ENCODE measurements at regions not wholly inside any gene's neighbourhood (a gene's known extent, or its start where the extent isn't known, plus 50 kb on each side); places are given as distances from the start of the nearest gene placed in this dataset.
"Not testable (repeated sequence)": the region's sequence is repeated elsewhere in the genome, so short reads cannot be mapped to it uniquely, and the experiment has no call there.

DNA sequence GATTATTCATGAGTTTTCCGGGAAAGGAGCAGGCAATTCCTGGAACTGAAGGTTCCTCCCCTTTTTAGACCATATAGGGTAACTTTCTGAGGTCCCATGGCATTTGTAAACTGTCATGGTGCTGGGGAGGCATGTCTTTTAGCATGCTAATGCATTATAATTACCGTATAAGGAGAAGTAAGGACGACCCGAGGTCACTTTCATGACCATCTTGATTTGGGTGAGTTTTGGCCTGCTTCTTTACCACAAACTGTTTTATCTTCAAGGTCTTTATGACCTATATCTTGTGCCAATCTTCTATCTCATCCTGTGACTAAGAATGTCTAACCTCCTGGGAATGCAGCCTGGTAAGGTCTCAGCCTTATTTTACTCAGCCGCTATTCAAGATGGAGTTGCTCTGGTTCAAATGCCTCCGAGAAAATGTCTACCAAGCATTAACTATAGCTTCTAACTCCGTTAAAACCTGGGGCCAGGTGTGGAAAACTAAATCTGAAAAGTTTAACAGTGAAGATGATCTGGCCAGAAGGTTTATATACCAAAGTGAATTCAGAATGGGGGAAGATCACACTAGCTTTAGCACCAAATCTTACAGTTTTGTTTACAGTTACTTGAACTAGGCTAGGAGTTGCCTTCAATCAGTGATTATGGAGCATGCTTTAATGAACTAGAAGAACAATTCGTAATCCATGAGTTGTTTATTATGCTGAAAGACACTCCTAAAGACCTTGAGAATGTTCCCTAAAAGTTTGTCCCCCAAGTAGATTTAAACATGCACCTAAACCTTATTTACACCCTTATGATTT lies 80.0 kb upstream of the TOP1 start:
- FAIRE-seq (no peak), DNase-seq (ENCODE audit: extremely low spot score, insufficient read length, low read depth) (no peak)

DNA sequence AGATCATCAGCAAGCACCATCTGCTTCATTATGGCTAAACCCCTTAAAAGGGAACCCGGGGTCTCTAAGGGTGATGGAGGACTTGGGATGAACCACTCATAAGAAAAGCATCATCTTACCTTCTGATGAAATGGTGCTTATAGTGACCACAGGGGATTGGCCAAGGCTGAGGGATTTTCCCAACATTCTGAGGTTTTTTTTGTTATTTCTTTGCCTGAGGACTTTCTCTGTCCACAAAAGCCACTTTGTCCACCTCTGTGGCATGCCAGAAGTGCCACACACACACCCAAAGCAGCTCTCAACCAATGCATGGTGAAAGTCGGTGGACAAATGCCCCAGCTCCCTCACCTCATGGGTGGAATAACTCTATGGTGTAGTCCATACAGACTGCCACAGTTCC lies 79.3 kb upstream of the TOP1 start:
- no peak for DNase-seq (ENCODE audit: extremely low spot score, insufficient read length, low read depth)
- FAIRE-seq = no peak

DNA sequence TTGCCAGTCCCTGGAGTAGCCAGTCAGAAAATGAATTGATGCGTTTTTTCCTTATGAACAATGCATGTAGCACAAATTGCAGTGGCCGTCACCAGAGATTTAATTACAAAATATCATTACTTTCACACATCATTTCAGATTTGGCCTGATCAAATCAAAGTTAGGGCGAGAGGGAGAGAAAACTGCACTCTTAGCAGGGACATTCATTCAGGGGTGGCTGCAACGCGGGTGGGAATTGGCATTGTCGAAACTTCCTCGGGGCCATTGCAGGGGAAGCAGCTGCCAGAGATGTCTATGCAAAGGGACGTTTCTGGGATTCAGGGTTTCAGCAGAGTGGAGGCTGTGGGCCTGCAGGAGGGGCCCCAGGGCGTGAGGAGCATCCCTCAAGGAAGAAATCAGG lies 76.5 kb upstream of the TOP1 start:
- FAIRE-seq (no peak), DNase-seq (ENCODE audit: extremely low spot score, insufficient read length, low read depth) (no peak)

DNA sequence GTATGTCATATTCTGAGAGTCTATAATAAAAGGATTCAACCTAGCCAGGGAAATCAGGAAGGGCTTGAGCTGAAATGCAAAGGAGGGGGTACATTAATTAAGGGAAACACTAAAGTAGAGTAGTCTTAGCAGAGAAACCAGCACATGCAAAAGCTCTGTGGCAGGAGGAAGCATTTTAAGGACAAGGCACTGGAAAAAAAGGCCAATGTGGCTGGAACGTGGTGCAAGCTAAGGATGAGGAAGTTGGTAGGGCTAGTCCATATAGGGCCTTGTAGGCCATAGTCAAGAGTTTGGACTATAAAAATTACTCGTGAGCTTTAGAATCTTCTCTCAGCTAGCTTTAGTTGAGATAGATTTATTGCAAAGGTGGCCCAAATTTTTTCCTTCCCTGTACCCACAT lies 75.2 kb upstream of the TOP1 start:
- FAIRE-seq (no peak), DNase-seq (ENCODE audit: extremely low spot score, insufficient read length, low read depth) (no peak)

DNA sequence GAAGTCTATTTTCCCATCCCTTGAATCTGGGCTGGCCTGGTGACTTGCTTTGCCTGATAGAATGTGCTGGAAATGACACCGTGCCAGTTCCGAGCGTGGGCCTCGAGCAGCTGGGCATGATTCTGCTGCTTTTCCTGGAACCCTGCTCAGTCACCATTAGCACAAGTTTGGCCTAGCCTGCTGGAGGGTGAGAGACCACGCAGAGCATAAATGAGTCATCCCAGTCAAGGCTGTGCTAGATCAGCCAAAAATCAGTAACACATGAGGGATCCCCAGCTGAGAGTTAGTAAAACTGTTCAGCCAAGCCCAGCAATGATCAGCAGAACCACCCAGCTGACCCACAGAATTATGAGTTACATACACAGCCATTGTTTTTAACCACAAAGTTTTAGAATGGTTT lies 74.8 kb upstream of the TOP1 start:
- no peak for FAIRE-seq
- no peak for DNase-seq (ENCODE audit: extremely low spot score, insufficient read length, low read depth)

DNA sequence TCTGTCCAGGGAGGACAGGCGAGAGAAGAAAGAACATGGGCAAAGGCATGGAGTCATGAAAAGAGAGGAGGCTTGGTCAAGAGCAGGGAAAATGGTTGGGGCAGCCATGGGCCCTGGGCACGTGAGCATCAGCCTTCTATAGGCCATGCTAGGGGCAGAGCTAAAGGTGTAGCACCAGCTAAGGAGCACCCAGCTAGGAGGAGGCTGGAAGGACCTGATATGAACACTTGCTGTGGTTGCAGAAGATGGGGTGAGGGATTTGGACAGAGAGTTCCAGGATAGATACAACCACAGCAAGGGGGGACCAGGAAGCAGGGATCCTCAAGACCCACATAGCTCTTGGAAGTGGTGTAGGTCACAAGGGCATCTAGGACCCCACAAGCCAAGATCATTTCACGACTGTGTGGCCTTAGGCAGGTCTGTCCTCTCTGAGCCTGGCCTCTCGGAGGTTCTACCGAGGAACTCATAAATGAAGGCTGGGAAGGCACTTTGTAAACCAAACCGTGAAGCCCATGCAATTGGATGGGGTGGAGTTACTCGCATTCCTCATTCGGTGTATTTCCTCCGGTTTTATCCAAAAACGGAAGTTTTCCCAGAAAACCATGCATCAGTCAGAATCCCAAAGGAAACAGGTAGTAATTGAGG lies 74.0 kb upstream of the TOP1 start:
- no peak for FAIRE-seq
- DNase-seq (ENCODE audit: extremely low spot score, insufficient read length, low read depth) = no peak

DNA sequence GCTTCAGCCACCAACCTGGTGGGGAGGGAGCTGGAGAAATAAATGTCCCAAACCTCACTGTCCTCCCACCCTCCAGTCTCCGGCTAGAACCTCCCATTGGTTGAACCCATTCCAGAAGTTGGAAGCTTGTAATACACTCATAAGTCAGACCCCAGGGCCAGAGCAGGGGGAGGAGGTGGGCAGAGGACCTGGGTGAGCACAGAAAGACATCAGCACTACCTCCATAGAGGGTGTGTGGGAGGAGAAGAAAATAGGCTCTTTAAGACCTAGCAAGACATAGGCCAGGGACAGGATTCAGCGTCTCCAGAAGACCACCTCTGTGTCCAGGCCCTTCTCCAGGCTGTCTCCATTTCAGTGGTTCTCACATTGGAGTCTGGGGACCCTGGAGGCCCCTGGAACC lies 73.3 kb upstream of the TOP1 start:
- DNase-seq (ENCODE audit: extremely low spot score, insufficient read length, low read depth) = no peak
- FAIRE-seq = no peak

DNA sequence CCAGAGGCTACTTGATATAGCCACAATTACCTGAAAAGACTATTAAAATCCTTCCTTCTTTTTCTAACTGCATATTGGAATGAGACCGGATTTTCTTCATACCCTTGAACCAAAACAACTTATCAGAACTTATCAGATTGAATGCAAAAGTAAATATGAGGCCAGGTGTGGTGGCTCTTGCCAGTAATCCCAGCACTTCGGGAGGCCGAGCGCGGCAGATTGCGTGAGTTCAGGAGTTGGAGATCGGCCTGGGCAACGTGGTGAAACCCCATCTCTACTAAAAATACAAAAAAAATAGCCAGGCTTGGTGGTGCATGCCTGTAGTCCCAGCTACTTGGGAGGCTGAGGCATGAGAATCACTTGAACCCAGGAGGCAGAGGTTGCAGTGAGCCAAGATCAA lies 72.8 kb upstream of the TOP1 start:
- FAIRE-seq = not testable (repeated sequence)

DNA sequence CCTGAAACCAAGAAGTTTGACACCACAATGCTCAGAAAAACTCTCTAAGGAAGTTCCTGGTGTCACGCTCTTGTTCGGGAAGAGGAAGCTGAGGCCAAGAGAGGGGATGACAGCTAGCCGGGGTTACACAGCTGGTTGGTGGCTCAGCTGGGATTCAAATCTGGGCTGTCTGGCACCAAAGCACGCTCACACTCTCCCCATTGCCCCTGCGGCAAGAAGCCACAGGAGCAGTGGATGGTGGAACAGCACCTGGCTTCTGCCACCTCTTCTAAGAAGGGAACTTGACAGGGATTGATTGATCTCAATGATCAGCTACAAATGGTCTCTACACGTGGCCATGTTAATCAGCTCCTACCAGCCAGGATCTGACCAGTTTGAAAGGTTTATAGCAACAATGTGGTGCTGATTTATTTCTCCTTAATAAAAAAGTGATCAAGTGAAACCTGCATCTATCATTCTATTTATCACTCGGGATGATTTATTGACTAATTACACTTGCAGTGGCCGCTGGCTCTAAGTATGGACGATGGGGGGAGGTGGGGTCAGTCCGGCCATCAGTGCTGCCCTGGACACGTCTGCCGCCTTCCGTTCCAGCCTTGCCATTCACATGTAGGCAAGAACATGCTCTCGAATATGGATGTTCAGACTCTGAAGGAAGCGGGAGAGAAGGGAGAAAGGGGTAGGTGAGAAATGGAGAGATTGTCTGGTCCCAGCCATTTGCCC lies 71.9 kb upstream of the TOP1 start:
- no peak for DNase-seq (ENCODE audit: extremely low spot score, insufficient read length, low read depth)
- no peak for FAIRE-seq

More for the DNA sequence above, 72.8 kb upstream of the TOP1 start:
- DNase-seq (ENCODE audit: extremely low spot score, insufficient read length, low read depth) = not testable (repeated sequence)

DNA sequence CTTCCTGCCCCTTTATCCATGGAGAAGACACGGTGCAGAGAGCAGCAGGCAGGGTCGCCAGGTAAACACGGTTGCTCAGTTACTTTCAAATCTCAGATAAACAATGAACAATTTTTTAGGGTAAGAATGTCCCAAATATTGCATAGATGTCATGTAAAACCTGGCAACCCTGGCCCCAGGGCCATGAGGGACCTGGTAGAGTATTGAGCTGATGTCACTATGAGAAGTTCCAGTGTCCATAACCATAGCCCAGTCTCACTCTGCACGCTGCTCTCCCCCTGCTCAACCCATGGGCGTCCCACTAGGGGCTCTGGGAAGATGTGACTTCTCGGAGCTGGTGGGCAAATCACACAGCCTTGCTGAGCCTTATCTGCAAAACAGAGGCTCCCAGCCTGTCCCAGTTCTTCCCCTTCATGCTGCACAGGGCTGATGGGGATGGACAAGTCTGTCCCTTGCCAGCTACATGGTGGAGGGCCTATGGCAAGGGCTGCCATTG lies 71.3 kb upstream of the TOP1 start:
- FAIRE-seq (no peak), DNase-seq (ENCODE audit: extremely low spot score, insufficient read length, low read depth) (no peak)

DNA sequence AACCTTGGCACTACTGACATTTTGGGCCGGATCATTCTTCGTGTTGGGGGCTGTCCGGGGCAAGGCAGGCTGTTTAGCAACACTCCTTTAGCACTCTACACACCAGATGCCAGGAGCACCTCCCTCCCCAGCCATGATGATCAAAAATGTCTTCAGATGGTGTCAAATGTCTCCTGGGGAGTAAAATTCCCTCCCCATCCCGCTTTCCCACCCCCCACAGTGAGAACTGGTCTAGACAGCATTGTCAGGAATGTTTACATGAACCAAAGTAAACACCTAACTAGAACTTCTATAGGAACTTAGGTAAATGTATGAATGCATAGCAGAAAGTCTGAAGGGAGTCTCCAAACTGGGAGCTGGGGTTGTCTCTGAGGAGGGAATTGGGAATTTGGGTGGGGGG lies 70.0 kb upstream of the TOP1 start:
- DNase-seq (ENCODE audit: extremely low spot score, insufficient read length, low read depth) (no peak), FAIRE-seq (no peak)

DNA sequence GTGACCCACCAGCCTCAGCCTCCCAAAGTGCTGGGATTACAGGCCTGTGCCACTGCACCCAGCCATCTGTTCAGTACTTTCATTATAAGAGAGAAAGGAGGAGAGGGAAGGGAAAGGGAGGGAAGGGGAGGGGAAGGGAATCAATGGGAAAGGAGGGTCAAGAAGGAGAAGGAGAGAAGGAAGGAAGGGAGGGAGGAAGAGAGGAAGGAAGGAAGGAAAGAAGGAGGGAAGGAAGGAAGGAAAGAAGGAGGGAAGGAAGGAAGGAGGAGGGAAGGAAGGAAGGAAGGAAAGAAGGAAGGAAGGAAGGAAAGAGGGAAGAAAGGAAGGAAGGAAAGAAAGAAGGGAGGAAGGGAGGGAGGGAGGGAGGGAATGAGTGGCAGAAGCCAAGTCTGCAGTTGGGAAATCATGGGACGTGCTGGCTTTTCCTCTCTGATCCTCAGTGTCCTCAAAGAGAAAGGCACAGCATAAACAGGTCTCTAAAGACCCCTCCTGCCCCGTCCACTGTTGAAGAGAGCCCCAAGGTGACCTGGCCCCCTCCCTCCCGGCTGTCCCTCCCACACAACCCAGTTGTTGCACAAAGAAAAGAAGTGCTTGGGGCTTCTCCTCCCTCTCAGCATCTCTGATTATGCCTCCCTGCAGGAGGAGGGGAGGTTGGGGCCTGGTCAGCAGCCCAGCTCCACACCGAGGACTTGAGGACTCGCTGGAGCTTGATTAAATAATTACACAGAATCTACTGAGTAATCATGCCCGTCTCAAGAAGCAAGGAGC lies 69.1 kb upstream of the TOP1 start:
- no peak for DNase-seq (ENCODE audit: extremely low spot score, insufficient read length, low read depth)
- no peak for FAIRE-seq

DNA sequence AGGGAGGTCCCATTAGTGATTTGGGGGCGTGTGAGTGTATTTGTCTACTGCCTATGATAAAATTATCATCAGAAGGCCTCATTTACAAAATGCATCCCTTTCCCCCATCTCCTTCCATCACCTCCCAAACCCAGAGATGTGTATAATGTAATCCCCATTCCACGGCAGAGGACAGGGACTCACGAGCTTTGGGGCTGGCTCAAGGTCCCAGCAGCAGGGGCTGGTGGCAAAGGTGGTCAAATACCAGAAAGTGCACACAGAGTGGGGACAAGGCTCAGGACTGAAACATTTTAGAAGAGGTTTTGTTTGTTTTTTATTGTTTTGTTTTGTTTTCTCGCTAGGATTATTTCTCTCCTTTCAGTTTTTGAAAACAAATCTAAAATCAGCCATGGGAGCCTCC lies 68.5 kb upstream of the TOP1 start:
- FAIRE-seq = no peak
- no peak for DNase-seq (ENCODE audit: extremely low spot score, insufficient read length, low read depth)

DNA sequence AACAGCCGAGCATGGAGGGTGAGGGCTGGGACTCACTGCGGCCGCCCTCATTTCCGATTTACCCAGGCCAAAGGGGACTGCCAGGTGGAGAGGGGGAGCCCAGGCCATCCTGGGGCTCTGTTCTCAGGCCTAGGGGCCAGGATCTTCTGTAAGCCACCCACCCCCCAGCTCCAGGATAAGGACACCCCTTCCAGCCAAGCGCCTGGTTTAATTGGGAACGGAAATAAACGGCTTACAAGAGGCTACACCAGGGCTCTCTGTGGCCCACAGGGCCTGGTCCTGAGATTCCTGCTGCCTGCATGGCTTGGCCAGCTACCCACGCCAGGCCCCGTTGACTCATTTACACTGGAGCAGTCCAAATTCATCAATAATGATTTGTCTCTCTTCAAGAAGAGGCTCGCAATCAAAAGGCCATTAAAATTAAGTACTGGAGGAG lies 68.1 kb upstream of the TOP1 start:
- no peak for FAIRE-seq
- no peak for DNase-seq (ENCODE audit: extremely low spot score, insufficient read length, low read depth)

DNA sequence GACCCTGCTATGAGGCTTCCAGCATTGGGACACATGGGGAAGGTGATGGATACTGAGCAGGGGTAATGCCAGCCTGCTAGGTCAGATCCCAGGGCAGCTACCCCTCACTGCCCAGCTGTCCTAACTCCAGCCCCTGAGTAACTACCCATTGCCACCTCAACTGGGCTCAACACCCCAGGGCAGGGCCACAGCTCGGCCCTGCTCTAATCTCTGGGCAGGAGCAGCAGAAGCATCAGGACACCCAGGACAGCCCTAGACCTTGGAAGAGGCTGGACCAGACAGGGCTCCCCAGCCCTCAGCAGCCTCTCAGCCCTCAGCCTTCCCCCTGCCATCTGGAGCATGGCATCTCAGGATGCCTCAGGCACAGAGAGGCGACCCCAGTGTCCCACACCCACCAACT lies 67.4 kb upstream of the TOP1 start:
- DNase-seq (ENCODE audit: extremely low spot score, insufficient read length, low read depth) (no peak), FAIRE-seq (no peak)

DNA sequence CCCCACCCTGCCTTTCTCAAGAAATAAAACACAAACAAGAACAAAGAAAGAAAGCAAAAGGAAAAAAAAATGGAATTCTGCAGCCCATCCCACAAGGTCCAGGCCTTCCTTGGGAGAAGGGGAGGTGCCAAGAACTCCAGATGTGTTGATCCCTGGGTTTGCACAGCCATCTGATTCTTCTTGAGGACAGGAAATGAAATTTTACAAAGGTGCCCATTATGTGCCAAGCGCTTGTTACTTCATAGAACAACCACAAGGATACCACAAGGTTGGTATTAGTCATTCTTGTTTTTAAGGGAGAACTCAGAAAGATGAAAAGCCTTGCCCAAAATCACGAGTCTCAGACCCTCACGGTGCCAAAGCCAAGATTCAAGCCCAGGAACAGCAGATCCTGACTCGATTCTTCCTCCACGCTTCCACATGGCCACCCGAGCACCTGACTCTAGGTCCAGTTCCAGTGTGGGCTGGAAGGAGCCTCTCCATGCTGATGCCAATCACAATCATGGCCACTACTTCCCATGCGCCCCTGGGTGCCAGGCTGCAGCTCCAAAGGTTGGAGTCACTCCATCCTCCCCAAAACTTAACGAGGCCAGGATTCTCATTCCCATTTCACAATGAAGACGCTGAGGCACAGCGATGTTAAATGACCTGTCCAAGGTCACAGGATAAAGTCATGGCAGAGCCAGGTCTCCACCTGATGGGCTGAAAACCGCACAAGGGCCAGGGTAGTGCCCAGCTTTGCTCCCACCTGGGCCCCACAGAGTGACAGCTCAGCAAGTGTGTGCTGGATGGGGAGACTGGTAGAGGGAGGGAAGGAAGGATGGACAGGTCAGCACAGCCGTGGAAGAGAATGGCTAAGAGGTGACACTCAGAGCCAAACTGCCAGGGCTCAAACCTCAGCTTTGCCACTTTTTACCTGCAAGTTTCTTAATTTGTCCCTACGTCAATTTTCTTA lies 66.7 kb upstream of the TOP1 start:
- no peak for FAIRE-seq
- DNase-seq (ENCODE audit: extremely low spot score, insufficient read length, low read depth) = no peak

DNA sequence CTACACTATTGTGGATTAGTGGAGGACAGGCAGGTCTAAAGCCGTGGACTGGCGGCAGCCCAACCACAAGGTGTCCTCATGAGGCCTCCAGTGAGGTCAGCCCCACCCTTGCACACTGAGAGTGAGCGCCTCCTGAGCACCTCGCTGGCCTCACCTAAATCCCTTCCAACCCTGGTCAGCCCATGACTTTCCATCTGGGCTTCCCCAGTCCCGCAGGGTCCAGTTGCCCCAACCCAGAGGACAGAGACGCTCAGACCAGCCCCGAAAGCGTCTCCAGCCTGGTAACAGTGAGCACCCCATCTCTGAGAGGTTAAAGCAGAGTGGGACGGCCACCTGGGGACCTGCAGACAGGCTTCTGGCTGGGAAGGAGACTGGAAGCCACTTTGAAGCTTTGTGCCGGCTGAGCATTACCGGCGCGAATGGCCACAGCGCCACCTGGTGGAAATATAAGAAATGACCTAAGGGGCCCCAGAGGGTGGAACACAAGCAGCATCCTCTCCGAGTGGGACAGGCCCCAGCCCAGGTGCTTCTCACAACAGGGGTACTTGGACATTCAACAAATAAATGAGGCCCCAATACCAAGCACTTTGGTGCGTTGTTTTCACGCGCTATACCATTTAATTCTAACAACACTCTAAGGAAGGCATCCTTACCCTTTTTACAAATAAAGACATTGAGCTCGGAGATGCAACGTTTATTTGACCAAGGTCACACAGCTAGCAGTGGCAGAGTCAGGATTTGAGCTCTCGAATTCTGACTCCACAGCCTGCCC lies 65.7 kb upstream of the TOP1 start:
- FAIRE-seq (no peak), DNase-seq (ENCODE audit: extremely low spot score, insufficient read length, low read depth) (peak; percentile 63)

DNA sequence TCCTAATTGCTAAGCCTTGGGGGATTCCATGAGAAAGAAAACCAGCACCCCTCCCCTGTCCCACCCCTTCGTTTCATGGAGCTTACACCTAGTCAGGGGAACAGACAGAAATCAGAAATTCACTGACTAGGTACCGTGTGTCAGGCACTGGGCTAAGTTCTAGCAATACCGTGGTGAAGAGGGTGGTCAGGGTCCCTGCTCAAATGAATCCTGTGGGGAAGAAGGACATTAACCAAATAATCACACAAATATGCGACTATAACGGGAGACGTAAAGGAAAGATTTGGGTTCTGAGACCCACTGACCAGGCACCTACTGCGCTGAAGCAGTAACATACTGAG lies 65.1 kb upstream of the TOP1 start:
- DNase-seq (ENCODE audit: extremely low spot score, insufficient read length, low read depth) = no peak
- FAIRE-seq = no peak

DNA sequence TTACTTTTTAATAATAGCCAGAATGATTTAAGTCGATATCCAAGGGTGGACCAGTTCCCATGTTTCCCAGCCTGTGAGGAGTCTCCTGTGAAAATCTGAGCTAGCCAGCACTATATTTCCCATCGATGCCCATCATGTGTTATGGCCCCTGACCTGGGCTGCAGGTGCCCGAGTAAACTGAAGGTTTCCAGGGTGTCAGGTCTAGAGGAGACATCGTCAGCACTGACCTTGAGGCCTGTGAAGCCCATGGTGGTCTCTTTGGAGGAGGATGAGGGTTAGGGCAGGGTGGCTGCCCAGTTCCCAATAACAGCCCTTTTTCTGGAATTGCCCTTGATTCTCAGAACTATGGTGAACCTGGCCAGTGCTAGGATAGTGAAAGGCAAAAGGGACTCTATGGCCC lies 63.0 kb upstream of the TOP1 start:
- no peak for DNase-seq (ENCODE audit: extremely low spot score, insufficient read length, low read depth)
- no peak for FAIRE-seq

Data from GM18507 (cell line).